Liver (tissue), 3 donors: ENCODE measurements at regions not wholly inside any gene's neighbourhood (a gene's known extent, or its start where the extent isn't known, plus 50 kb on each side); places are given as distances from the start of the nearest gene placed in this dataset.

Source experiments
- EGR1 ChIP-seq, 2 donors: IDR thresholded peaks; 2 replicates each; pipeline ENCODE4 v1.6.1; 2016 to 2018; ENCODE audit warnings: antibody characterized with exemption in 2 of 2, low read depth in 2 of 2
- RAD21 ChIP-seq, 2 donors: IDR thresholded peaks; 2 replicates each; pipeline ENCODE4 v1.6.1; 2016; ENCODE audit warnings: antibody characterized with exemption in 2 of 2, mild to moderate bottlenecking in 2 of 2
- SP1 ChIP-seq: IDR thresholded peaks from 2 replicates; pipeline ENCODE4 v1.6.1; 2018; ENCODE audit warnings: antibody characterized with exemption, mild to moderate bottlenecking
- TAF1 ChIP-seq: conservative IDR thresholded peaks from 2 replicates; pipeline ENCODE4 v1.6.1; 2016; ENCODE audit warnings: antibody characterized with exemption, mild to moderate bottlenecking
- YY1 ChIP-seq: IDR thresholded peaks from 2 replicates; pipeline ENCODE4 v1.6.1; 2016; ENCODE audit warnings: antibody characterized with exemption, mild to moderate bottlenecking
- TF ChIP-seq, protein P1 (sequence below): fragments of 150-350 bp; IDR thresholded peaks from 2 replicates; pipeline ENCODE4 v1.5.1; 2017; ENCODE audit warnings: improper control_type of control experiment, low read depth, low read length; ENCODE audit not compliant: missing input control
- TF ChIP-seq, protein P2 (sequence below): IDR thresholded peaks from 2 replicates; pipeline ENCODE4 v1.6.1; 2016; ENCODE audit warnings: antibody characterized with exemption
- TF ChIP-seq, protein P3 (sequence below): IDR thresholded peaks from 2 replicates; pipeline ENCODE4 v1.6.1; 2016; ENCODE audit warnings: antibody characterized with exemption, mild to moderate bottlenecking
- donor health status: healthy.
- donor health status: healthy.

DNA sequence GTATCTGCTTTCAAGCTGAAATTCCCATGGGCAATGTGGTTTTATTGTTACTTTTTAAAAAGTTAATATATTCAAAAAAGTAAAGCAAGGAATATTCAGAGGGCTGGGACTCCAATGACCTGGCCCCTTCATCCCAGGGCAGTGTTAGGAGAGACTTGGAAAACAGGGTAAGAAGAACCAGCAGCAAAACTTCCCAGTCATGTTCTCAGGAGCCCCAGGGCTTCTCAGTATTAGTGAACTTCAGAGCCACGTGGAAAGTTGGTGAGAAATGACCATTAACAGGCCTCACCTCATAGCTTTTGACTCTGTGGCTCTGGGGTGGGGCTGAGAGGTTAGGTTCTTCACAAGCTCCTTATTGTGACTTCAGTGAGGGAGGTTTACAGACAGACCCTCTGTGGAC lies 230.4 kb upstream of the KCNG1 start:
- TF ChIP-seq, protein P1, sequence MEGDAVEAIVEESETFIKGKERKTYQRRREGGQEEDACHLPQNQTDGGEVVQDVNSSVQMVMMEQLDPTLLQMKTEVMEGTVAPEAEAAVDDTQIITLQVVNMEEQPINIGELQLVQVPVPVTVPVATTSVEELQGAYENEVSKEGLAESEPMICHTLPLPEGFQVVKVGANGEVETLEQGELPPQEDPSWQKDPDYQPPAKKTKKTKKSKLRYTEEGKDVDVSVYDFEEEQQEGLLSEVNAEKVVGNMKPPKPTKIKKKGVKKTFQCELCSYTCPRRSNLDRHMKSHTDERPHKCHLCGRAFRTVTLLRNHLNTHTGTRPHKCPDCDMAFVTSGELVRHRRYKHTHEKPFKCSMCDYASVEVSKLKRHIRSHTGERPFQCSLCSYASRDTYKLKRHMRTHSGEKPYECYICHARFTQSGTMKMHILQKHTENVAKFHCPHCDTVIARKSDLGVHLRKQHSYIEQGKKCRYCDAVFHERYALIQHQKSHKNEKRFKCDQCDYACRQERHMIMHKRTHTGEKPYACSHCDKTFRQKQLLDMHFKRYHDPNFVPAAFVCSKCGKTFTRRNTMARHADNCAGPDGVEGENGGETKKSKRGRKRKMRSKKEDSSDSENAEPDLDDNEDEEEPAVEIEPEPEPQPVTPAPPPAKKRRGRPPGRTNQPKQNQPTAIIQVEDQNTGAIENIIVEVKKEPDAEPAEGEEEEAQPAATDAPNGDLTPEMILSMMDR, result no peak
- TF ChIP-seq EGR1 (IDR thresholded peaks at IDR 0.05; ENCODE audit: low read depth in 2 of 2) (no peak), RAD21 (IDR thresholded peaks at IDR 0.05) (no peak), YY1 (no peak), TAF1 (no peak), SP1 (no peak)
- TF ChIP-seq, protein P2, sequence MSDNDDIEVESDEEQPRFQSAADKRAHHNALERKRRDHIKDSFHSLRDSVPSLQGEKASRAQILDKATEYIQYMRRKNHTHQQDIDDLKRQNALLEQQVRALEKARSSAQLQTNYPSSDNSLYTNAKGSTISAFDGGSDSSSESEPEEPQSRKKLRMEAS, result no peak
- TF ChIP-seq, protein P3, sequence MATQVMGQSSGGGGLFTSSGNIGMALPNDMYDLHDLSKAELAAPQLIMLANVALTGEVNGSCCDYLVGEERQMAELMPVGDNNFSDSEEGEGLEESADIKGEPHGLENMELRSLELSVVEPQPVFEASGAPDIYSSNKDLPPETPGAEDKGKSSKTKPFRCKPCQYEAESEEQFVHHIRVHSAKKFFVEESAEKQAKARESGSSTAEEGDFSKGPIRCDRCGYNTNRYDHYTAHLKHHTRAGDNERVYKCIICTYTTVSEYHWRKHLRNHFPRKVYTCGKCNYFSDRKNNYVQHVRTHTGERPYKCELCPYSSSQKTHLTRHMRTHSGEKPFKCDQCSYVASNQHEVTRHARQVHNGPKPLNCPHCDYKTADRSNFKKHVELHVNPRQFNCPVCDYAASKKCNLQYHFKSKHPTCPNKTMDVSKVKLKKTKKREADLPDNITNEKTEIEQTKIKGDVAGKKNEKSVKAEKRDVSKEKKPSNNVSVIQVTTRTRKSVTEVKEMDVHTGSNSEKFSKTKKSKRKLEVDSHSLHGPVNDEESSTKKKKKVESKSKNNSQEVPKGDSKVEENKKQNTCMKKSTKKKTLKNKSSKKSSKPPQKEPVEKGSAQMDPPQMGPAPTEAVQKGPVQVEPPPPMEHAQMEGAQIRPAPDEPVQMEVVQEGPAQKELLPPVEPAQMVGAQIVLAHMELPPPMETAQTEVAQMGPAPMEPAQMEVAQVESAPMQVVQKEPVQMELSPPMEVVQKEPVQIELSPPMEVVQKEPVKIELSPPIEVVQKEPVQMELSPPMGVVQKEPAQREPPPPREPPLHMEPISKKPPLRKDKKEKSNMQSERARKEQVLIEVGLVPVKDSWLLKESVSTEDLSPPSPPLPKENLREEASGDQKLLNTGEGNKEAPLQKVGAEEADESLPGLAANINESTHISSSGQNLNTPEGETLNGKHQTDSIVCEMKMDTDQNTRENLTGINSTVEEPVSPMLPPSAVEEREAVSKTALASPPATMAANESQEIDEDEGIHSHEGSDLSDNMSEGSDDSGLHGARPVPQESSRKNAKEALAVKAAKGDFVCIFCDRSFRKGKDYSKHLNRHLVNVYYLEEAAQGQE, result no peak
